ENCODE measurements at regions not wholly inside any gene's neighbourhood (a gene's known extent, or its start where the extent isn't known, plus 50 kb on each side); places are given as distances from the start of the nearest gene placed in this dataset.

DNA sequence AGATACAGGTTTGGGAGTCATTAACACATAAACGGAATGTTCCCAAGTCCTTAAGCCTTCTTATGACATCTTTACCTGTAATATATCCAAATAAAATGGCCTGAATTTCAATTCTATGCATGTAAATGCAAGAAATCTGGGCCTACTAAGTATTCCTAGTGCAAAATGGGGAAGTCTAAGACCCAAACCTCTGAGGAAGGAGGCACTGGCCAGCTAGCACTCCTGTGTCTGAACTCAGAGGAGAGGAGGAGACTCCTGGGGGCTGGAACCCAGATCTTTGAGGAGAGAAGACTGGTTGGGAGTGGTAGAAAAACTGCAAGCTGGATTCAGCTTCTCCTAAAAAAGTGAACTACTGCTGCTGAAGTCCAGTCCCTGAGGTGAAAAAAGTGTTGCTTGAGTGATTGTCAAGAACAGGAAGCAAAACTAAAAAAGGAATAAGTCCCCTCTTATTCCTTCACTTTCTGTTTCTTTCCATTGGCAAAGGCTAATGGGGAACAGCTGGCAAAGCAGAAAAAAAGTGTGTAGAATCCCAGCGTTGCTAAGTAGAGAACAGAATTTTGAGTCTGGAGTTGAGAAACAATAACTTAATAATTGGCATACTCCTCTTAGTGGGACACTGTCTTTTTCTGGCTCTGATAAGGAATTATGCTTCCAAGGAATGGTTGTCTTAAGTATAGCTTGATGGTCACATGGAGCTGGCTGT is 54.8 kb upstream of the ATP2C1 start:
- ATAC-seq (no peak), DNase-seq (no peak)
- intact Hi-C loops (cut with DNase I), result no loop called here
- Histone ChIP-seq H3K27me3 (ENCODE audit: insufficient read depth in 3 of 3, low read length in 2 of 3) (no peaks in the 10 kb centered on the region), H3K36me3 (ENCODE audit: insufficient read depth in 1 of 2, low read depth in 1 of 2) (no peaks in the 10 kb centered on the region), H3K9me3 (no peaks in the 10 kb centered on the region), H3K4me1 (peaks cover 62% of the 10 kb centered on the region), H3K27ac (peak overlapping the region; percentile 82), H3K4me3 (peak overlapping the region; percentile 27)
- 37 to 46% (median 45%) methylated on average over 2 of the region's 2 CpGs for WGBS, 3 donors
- TF ChIP-seq, protein P1, sequence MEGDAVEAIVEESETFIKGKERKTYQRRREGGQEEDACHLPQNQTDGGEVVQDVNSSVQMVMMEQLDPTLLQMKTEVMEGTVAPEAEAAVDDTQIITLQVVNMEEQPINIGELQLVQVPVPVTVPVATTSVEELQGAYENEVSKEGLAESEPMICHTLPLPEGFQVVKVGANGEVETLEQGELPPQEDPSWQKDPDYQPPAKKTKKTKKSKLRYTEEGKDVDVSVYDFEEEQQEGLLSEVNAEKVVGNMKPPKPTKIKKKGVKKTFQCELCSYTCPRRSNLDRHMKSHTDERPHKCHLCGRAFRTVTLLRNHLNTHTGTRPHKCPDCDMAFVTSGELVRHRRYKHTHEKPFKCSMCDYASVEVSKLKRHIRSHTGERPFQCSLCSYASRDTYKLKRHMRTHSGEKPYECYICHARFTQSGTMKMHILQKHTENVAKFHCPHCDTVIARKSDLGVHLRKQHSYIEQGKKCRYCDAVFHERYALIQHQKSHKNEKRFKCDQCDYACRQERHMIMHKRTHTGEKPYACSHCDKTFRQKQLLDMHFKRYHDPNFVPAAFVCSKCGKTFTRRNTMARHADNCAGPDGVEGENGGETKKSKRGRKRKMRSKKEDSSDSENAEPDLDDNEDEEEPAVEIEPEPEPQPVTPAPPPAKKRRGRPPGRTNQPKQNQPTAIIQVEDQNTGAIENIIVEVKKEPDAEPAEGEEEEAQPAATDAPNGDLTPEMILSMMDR (IDR thresholded peaks at IDR 0.05), result no peak

DNA sequence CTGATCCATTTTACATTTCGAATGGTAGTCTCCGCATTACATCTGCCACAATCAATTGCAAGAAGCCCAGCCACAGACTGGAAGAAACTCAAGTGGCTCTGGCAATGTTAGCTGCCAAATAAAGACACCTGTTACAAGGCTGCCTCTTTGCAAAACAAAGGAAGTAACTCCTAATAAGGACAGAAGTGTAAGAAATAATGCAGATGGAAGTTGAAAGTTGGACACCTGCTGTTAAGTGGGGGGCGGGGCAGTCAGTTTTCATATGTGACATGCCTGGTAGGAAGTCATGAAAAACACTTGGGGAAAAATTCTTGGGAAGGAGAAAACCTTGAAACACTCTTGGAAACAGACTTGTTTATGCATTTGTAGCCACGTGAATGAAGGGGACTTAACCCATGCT is 54.1 kb upstream of the ATP2C1 start:
- no peaks in the 10 kb centered on the region for H3K9me3 ChIP-seq
- TF ChIP-seq, protein P1 (IDR thresholded peaks at IDR 0.05), result no peak
- no peak for DNase-seq
- WGBS, 3 donors, result 11 to 12% (median 11%) methylated on average over 4 of the region's 4 CpGs
- H3K27ac ChIP-seq, result peak overlapping the region; percentile 82
- H3K36me3 ChIP-seq (ENCODE audit: insufficient read depth in 1 of 2, low read depth in 1 of 2), result no peaks in the 10 kb centered on the region
- peaks cover 65% of the 10 kb centered on the region for H3K4me1 ChIP-seq
- intact Hi-C loops (cut with DNase I), result no loop called here
- H3K27me3 ChIP-seq (ENCODE audit: insufficient read depth in 3 of 3, low read length in 2 of 3), result no peaks in the 10 kb centered on the region
- ATAC-seq, result peak in 1 of 4 donors; percentile 30
- H3K4me3 ChIP-seq, result peak overlapping the region; percentile 27

DNA sequence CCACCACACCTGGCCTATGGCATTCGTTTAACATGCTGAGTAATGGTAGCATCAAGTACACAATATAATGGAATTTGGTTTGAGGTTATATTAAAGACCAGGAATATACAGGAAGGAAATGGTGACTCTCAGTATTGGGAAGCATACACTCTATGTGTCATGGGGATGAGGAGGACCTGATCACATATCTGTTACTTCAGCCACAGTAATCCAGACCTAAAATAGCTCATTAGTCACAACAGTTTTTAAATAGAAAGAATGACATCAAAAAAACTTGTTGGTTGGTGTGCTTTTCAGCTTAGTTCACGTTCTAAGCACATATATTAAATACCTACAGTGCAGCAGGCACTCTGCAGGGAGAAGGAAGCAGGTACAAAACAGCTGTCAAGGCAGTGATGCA is 52.5 kb upstream of the ATP2C1 start:
- peak; percentile 87 to 94 (median 93) for ATAC-seq
- intact Hi-C loops (cut with DNase I), result no loop called here
- Histone ChIP-seq H3K27ac (peak overlapping the region; percentile 82), H3K4me3 (no peak overlapping the region), H3K27me3 (ENCODE audit: insufficient read depth in 3 of 3, low read length in 2 of 3) (no peaks in the 10 kb centered on the region), H3K9me3 (no peaks in the 10 kb centered on the region), H3K36me3 (ENCODE audit: insufficient read depth in 1 of 2, low read depth in 1 of 2) (no peaks in the 10 kb centered on the region), H3K4me1 (peaks cover 53% of the 10 kb centered on the region)
- WGBS, 3 donors, result 23 to 39% (median 24%) methylated on average over 2 of the region's 2 CpGs
- no peak for DNase-seq
- TF ChIP-seq, protein P1 (IDR thresholded peaks at IDR 0.05), result no peak

DNA sequence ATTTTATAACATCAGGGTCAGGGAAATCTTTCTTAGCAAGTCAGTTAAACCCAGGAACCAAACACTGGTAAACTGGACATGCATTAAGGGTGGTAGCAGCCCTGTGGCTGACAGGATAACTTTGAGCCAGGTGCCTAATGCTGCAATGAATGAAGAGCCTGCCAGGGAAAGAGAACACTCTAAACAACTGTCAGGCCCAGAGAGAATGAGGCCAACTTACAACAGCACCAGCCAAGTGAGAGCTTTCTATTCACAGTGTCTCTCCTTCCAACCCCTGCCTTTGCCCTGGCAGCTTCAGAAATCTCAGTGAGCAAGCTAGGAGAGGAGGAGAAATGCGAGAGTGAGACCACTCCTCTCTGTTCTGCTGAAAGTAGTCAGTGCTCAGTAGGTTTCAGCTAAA is 50.4 kb upstream of the ATP2C1 start:
- 13 to 23% (median 18%) methylated on average over 1 of the region's 1 CpG for WGBS, 3 donors
- intact Hi-C loops (cut with DNase I), result no loop called here
- no peaks in the 10 kb centered on the region for H3K9me3 ChIP-seq
- no peaks in the 10 kb centered on the region for H3K36me3 ChIP-seq (ENCODE audit: insufficient read depth in 1 of 2, low read depth in 1 of 2)
- no peak overlapping the region for H3K4me3 ChIP-seq
- DNase-seq (peak; percentile 16 to 58), ATAC-seq (peak; percentile 88 to 92 (median 90))
- H3K27ac ChIP-seq, result peak overlapping the region; percentile 82
- H3K27me3 ChIP-seq (ENCODE audit: insufficient read depth in 3 of 3, low read length in 2 of 3), result no peaks in the 10 kb centered on the region
- TF ChIP-seq, protein P1 (IDR thresholded peaks at IDR 0.05), result no peak
- H3K4me1 ChIP-seq, result peaks cover 55% of the 10 kb centered on the region

Data from psoas muscle (tissue), 7 donors.